GM23248 (cell line): ENCODE measurements at regions not wholly inside any gene's neighbourhood (a gene's known extent, or its start where the extent isn't known, plus 50 kb on each side); places are given as distances from the start of the nearest gene placed in this dataset.
"Not testable (repeated sequence)": the region's sequence is repeated elsewhere in the genome, so short reads cannot be mapped to it uniquely, and the experiment has no call there.

Experiments used
- DNase-seq: peaks from one replicate; pipeline ENCODE4 v3.0.0-alpha.2; 2015
- H2AFZ ChIP-seq: fragments of 200-600 bp; sonication (generic); 2 replicates; pipeline ENCODE4 v1.6.1; 2016; ENCODE audit warnings: antibody characterized with exemption
- H3F3A ChIP-seq: fragments of 200-600 bp; sonication (generic); 2 replicates; pipeline ENCODE4 v1.6.1; 2016; ENCODE audit warnings: mild to moderate bottlenecking, antibody characterized with exemption, mixed run types; ENCODE audit not compliant: insufficient read depth
- H3K27ac ChIP-seq: fragments of 200-600 bp; sonication (generic); 2 replicates; pipeline ENCODE4 v1.5.1; 2016; ENCODE audit warnings: mild to moderate bottlenecking
- H3K27me3 ChIP-seq: fragments of 200-600 bp; sonication (generic); replicated peaks from 2 replicates; pipeline ENCODE4 v1.6.1; 2016; ENCODE audit warnings: mild to moderate bottlenecking; ENCODE audit not compliant: insufficient read depth
- H3K36me3 ChIP-seq: fragments of 200-600 bp; sonication (generic); 2 replicates; pipeline ENCODE4 v1.6.1; 2016; ENCODE audit warnings: low read depth, mild to moderate bottlenecking
- H3K4me1 ChIP-seq: fragments of 200-600 bp; sonication (generic); 2 replicates; pipeline ENCODE4 v1.6.1; 2016; ENCODE audit warnings: mild to moderate bottlenecking; ENCODE audit not compliant: insufficient read depth
- H3K4me2 ChIP-seq: fragments of 200-600 bp; sonication (generic); one replicate; pipeline ENCODE4 v1.6.1; 2016; ENCODE audit warnings: mild to moderate bottlenecking; ENCODE audit not compliant: unreplicated experiment
- H3K4me3 ChIP-seq: fragments of 200-600 bp; sonication (generic); 2 replicates; pipeline ENCODE4 v1.5.1; 2016; ENCODE audit warnings: mild to moderate bottlenecking
- H3K79me2 ChIP-seq: fragments of 200-600 bp; sonication (generic); 2 replicates; pipeline ENCODE4 v1.6.1; 2016; ENCODE audit warnings: mild to moderate bottlenecking; ENCODE audit not compliant: insufficient read depth
- H3K9ac ChIP-seq: fragments of 200-600 bp; sonication (generic); 2 replicates; pipeline ENCODE4 v1.6.1; 2016; ENCODE audit warnings: mild to moderate bottlenecking
- H3K9me2 ChIP-seq: fragments of 200-600 bp; sonication (generic); 2 replicates; pipeline ENCODE4 v1.6.1; 2016; ENCODE audit warnings: mixed run types, mild to moderate bottlenecking, moderate library complexity; ENCODE audit not compliant: insufficient read depth
- H3K9me3 ChIP-seq: fragments of 200-600 bp; sonication (generic); one replicate; pipeline ENCODE4 v1.6.1; 2017; ENCODE audit warnings: low read depth
- H4K20me1 ChIP-seq: fragments of 200-600 bp; sonication (generic); 2 replicates; pipeline ENCODE4 v1.6.0; 2016; ENCODE audit not compliant: insufficient read depth
- EZH2 ChIP-seq: fragments of 200-600 bp; sonication (generic); IDR thresholded peaks from 2 replicates; pipeline ENCODE4 v1.6.1; 2018; ENCODE audit warnings: antibody characterized with exemption, mild to moderate bottlenecking; ENCODE audit not compliant: insufficient read depth, poor library complexity, severe bottlenecking
- EZH2phosphoT487 ChIP-seq: fragments of 200-600 bp; sonication (generic); IDR thresholded peaks from 2 replicates; pipeline ENCODE4 v1.6.1; 2018; ENCODE audit warnings: antibody characterized with exemption, moderate library complexity, mild to moderate bottlenecking, low read depth; ENCODE audit not compliant: insufficient read depth
- WGBS, 2 experiments: methylation state at CpG; one replicate each; pipeline ENCODE4 v1.1.6; 2015 to 2017; ENCODE audit warnings: low lambda C conversion rate in 2 of 2, low coverage in 1 of 2; ENCODE audit errors: missing lambda C conversion rate in 2 of 2; 5-methylcytosine and 5-hydroxymethylcytosine counted together
- in situ Hi-C: fragments of 300-500 bp; cut with MboI; formaldehyde crosslinking; loops from 2 replicates; pipeline ENCODE4 v1.15.0; 2020

GRCh38 chr1:60877376-60877775, 205.0 kb upstream of the NFIA start:
- no peak for DNase-seq
- Histone ChIP-seq H3K9me2 (no peaks in the 10 kb centered on the region), H4K20me1 (no peaks in the 10 kb centered on the region), H3K9me3 (no peaks in the 10 kb centered on the region), H3K27me3 (no peaks in the 10 kb centered on the region), H3K4me3 (no peak overlapping the region), H3K4me1 (peaks cover 23% of the 10 kb centered on the region), H3K36me3 (no peaks in the 10 kb centered on the region), H3F3A (0 out of 2 replicates have a peak, but pooled peaks cover 9% of the 10 kb centered on the region), H2AFZ (no peak overlapping the region), H3K27ac (no peak overlapping the region), H3K4me2 (no peak overlapping the region), H3K79me2 (no peaks in the 10 kb centered on the region), H3K9ac (no peak overlapping the region)
- 58 to 61% methylated on average over 6 of the region's 6 CpGs for WGBS, 2 experiments
- in situ Hi-C loops: no loop called here
- TF ChIP-seq EZH2: no peak
- no peak for TF ChIP-seq EZH2phosphoT487

GRCh38 chr1:60876952-60877351, 205.4 kb upstream of the NFIA start:
- no peak overlapping the region for H3K27ac ChIP-seq

GRCh38 chr1:60875138-60875537, 207.2 kb upstream of the NFIA start:
- Histone ChIP-seq H3K27ac (no peak overlapping the region), H3K9me3 (no peaks in the 10 kb centered on the region), H4K20me1 (no peaks in the 10 kb centered on the region), H3K9ac (no peak overlapping the region), H3K9me2 (no peaks in the 10 kb centered on the region), H3F3A (0 out of 2 replicates have a peak, but pooled peaks cover 9% of the 10 kb centered on the region), H3K36me3 (no peaks in the 10 kb centered on the region), H3K4me3 (no peak overlapping the region), H3K27me3 (no peaks in the 10 kb centered on the region), H3K4me1 (peaks cover 12% of the 10 kb centered on the region), H2AFZ (no peak overlapping the region), H3K79me2 (no peaks in the 10 kb centered on the region), H3K4me2 (no peak overlapping the region)
- DNase-seq: peak; percentile 46
- in situ Hi-C loops: no loop called here
- TF ChIP-seq EZH2phosphoT487 (no peak), EZH2 (no peak)
- 0 to 20% methylated on average over 1 of the region's 1 CpG for WGBS, 2 experiments

More at GRCh38 chr1:60876952-60877351, 205.4 kb upstream of the NFIA start:
- H3K9ac ChIP-seq: no peak overlapping the region
- H3K27me3 ChIP-seq: no peaks in the 10 kb centered on the region
- in situ Hi-C loops: no loop called here
- no peak overlapping the region for H3K4me2 ChIP-seq
- H3K4me1 ChIP-seq: peaks cover 23% of the 10 kb centered on the region
- H3K4me3 ChIP-seq: no peak overlapping the region
- DNase-seq: no peak
- no peaks in the 10 kb centered on the region for H3K79me2 ChIP-seq
- H3K9me3 ChIP-seq: no peaks in the 10 kb centered on the region
- H3K9me2 ChIP-seq: no peaks in the 10 kb centered on the region
- H3K36me3 ChIP-seq: no peaks in the 10 kb centered on the region
- no peak overlapping the region for H2AFZ ChIP-seq
- no peaks in the 10 kb centered on the region for H4K20me1 ChIP-seq
- H3F3A ChIP-seq: 0 out of 2 replicates have a peak, but pooled peaks cover 9% of the 10 kb centered on the region
- 92 to 95% methylated on average over 1 of the region's 1 CpG for WGBS, 2 experiments
- TF ChIP-seq EZH2 (no peak), EZH2phosphoT487 (no peak)

- Histone ChIP-seq H3K36me3 (no peaks in the 10 kb centered on the region), H3K27me3 (no peaks in the 10 kb centered on the region), H3K9me2 (no peaks in the 10 kb centered on the region), H3F3A (0 out of 2 replicates have a peak, but pooled peaks cover 9% of the 10 kb centered on the region), H4K20me1 (no peaks in the 10 kb centered on the region), H3K4me1 (peaks cover 12% of the 10 kb centered on the region), H3K4me3 (no peak overlapping the region), H3K9me3 (no peaks in the 10 kb centered on the region), H3K79me2 (no peaks in the 10 kb centered on the region), H2AFZ (no peak overlapping the region), H3K9ac (no peak overlapping the region), H3K27ac (no peak overlapping the region), H3K4me2 (no peak overlapping the region)
- peak; percentile 81 for DNase-seq
- 13 to 16% methylated on average over 4 of the region's 4 CpGs for WGBS, 2 experiments
- in situ Hi-C loops: no loop called here
- TF ChIP-seq EZH2phosphoT487: no peak
- TF ChIP-seq EZH2: no peak
These were observed 207.6 kb upstream of the NFIA start for GRCh38 chr1:60874718-60875117.

- H3K9me3 ChIP-seq, H4K20me1 ChIP-seq, H3K9me2 ChIP-seq, in situ Hi-C loops, H3K27me3 ChIP-seq, H3K36me3 ChIP-seq, H2AFZ ChIP-seq, DNase-seq, H3K79me2 ChIP-seq, H3F3A ChIP-seq, H3K9ac ChIP-seq, H3K4me2 ChIP-seq, H3K4me3 ChIP-seq, H3K27ac ChIP-seq: not testable (repeated sequence)
- H3K4me1 ChIP-seq: peaks cover 12% of the 10 kb centered on the region
- 94 to 96% methylated on average over 18 of the region's 18 CpGs for WGBS, 2 experiments
These were observed 209.0 kb upstream of the NFIA start for GRCh38 chr1:60873396-60873795.
